K562 (cell line): ENCODE measurements at regions not wholly inside any gene's neighbourhood (a gene's known extent, or its start where the extent isn't known, plus 50 kb on each side); places are given as distances from the start of the nearest gene placed in this dataset.
"Not testable (repeated sequence)": the region's sequence is repeated elsewhere in the genome, so short reads cannot be mapped to it uniquely, and the experiment has no call there.

Experiments
- ATAC-seq: fragments of 200-7000 bp; cut with Tn5 transposase; 3 replicates; pipeline ENCODE4 v1.9.1; 2020; ENCODE audit warnings: moderate library complexity
- BruUV-seq: library from RNA; stranded (reverse); fragments of 400-500 nt; replicated peaks from 2 replicates; lab custom pipeline; 2021; lab: Mats Ljungman, UMichigan
- CTCF ChIA-PET: fragments of 300-600 bp; formaldehyde crosslinking; extraction: SDS; loops from one replicate; lab custom pipeline; 2021; ENCODE audit warnings: low intra/inter-chr PET ratio; lab: Yijun Ruan, JAX
- POLR2A ChIA-PET: fragments of 300-600, 350-650 bp; sonication (Branson Sonifier 250); formaldehyde crosslinking; extraction: SDS; loops from one replicate; lab custom pipeline; 2021; ENCODE audit warnings: antibody characterized with exemption, inconsistent platforms; lab: Yijun Ruan, JAX
- DNase-seq, 4 experiments: peaks; one replicate each; pipeline versions ENCODE4 v3.0.0 to v3.0.0-alpha.2; 2011 to 2018; ENCODE audit warnings: low spot score in 3 of 4, mixed read lengths in 3 of 4; ENCODE audit errors: extremely low read depth in 1 of 4
- FAIRE-seq: peaks from 2 replicates; lab custom pipeline; 2011; peaks lifted over from hg19 to GRCh38; lab: Jason Lieb, UNC
- H2AFZ ChIP-seq: 2 replicates; pipeline ENCODE4 v1.6.0; 2011; ENCODE audit warnings: low read depth, low read length, control low read depth, inconsistent platforms
- H3K27ac ChIP-seq: fragments of 200-600 bp; 3 replicates; pipeline ENCODE4 v1.8.0; 2011; ENCODE audit warnings: low read depth, mild to moderate bottlenecking, control low read depth, inconsistent platforms, low read length, moderate library complexity, mixed read lengths; ENCODE audit errors: extremely low read depth
- H3K27me3 ChIP-seq, 2 experiments: fragments of 300-600 bp in 1 of 2; 2 replicates in 1 of 2; 3 replicates in 1 of 2; pipeline versions ENCODE4 v1.6.0 to v1.8.0; 2011; ENCODE audit warnings: inconsistent platforms in 2 of 2, low read length in 2 of 2, mild to moderate bottlenecking in 1 of 2, mixed read lengths in 1 of 2, moderate library complexity in 1 of 2; ENCODE audit not compliant: control insufficient read depth in 2 of 2, insufficient read depth in 2 of 2
- H3K36me3 ChIP-seq: fragments of 300-600 bp; 3 replicates; pipeline ENCODE4 v1.8.0; 2011; ENCODE audit warnings: mild to moderate bottlenecking, low read length, inconsistent platforms; ENCODE audit not compliant: control insufficient read depth, insufficient read depth
- H3K4me1 ChIP-seq, 2 experiments: fragments of 200-600 bp in 1 of 2; replicated peaks in 1 of 2; 2 replicates in 1 of 2; 3 replicates in 1 of 2; pipeline versions ENCODE4 v1.5.1 to v1.8.0; 2011; ENCODE audit warnings: inconsistent platforms in 2 of 2, low read length in 2 of 2, mild to moderate bottlenecking in 1 of 2, mixed read lengths in 1 of 2, moderate library complexity in 1 of 2; ENCODE audit not compliant: control insufficient read depth in 2 of 2, insufficient read depth in 2 of 2
- H3K4me2 ChIP-seq: 2 replicates; pipeline ENCODE4 v1.6.1; 2011; ENCODE audit warnings: low read length, control low read depth, inconsistent platforms, mixed read lengths; ENCODE audit not compliant: insufficient read depth
- H3K4me3 ChIP-seq: fragments of 200-600 bp; sonication (generic), shearing (Covaris generic); 2 replicates; pipeline ENCODE4 v1.5.1; 2016; ENCODE audit warnings: control low read depth, inconsistent platforms
- H3K79me2 ChIP-seq: fragments of 200-600 bp; 3 replicates; pipeline ENCODE4 v1.8.0; 2011; ENCODE audit warnings: low read length, inconsistent platforms; ENCODE audit not compliant: control insufficient read depth, insufficient read depth
- H3K9ac ChIP-seq, 2 experiments: 2 replicates each; pipeline versions ENCODE4 v1.6.0 to v1.6.1; 2011; ENCODE audit warnings: low read depth in 2 of 2, low read length in 2 of 2, control low read depth in 1 of 2, inconsistent platforms in 1 of 2, mild to moderate bottlenecking in 1 of 2, mixed read lengths in 1 of 2; ENCODE audit not compliant: insufficient read depth in 1 of 2
- H3K9me1 ChIP-seq: one replicate; pipeline ENCODE4 v1.6.0; 2011; ENCODE audit warnings: inconsistent platforms, mild to moderate bottlenecking, low read length, moderate library complexity; ENCODE audit not compliant: control insufficient read depth, insufficient read depth
- H3K9me3 ChIP-seq: replicated peaks from 2 replicates; pipeline ENCODE4 v1.5.1; 2011; ENCODE audit warnings: low read depth, low read length, inconsistent platforms; ENCODE audit not compliant: control insufficient read depth, insufficient read depth
- H4K20me1 ChIP-seq: replicated peaks from 2 replicates; pipeline ENCODE4 v1.6.1; 2011; ENCODE audit warnings: low read length, inconsistent platforms, mixed read lengths; ENCODE audit not compliant: control insufficient read depth, insufficient read depth
- TBP ChIP-seq: optimal IDR thresholded peaks from 2 replicates; pipeline ENCODE3; 2011; ENCODE audit warnings: low read depth, low read length, improper control_type of control experiment
- THRA ChIP-seq: fragments of 450-650 bp; IDR thresholded peaks from 2 replicates; pipeline ENCODE4 v1.6.1; 2017; ENCODE audit warnings: mild to moderate bottlenecking, moderate library complexity
- ZFP30 ChIP-seq: fragments of 250-450 bp; sonication (Bioruptor Pico); IDR thresholded peaks from 2 replicates; pipeline ENCODE4 v1.8.0; 2022; ENCODE audit warnings: moderate library complexity, mild to moderate bottlenecking, inconsistent platforms, borderline replicate concordance
- WGBS: fragments of 100-300 bp; shearing (Covaris generic); methylation state at CpG from one replicate; pipeline ENCODE4 v1.1.6; 2016; ENCODE audit warnings: low coverage, mixed read lengths; ENCODE audit not compliant: insufficient coverage; ENCODE audit errors: missing lambda C conversion rate; 5-methylcytosine and 5-hydroxymethylcytosine counted together
- in situ Hi-C: fragments of 300-500 bp; cut with MboI; formaldehyde crosslinking; loops from 4 replicates; pipeline ENCODE4 v1.15.0; 2018; ENCODE audit warnings: inconsistent platforms, mixed read lengths
- intact Hi-C: fragments of 100-400 bp; cut with micrococcal nuclease; formaldehyde crosslinking; loops from 2 replicates; pipeline ENCODE4 v1.14.2; 2022
- TF ChIP-seq, protein P1 (sequence below): sonication (generic); formaldehyde crosslinking; IDR thresholded peaks from 2 replicates; pipeline ENCODE4 v1.8.0; 2022; ENCODE audit warnings: missing genetic modification reagents, mild to moderate bottlenecking, borderline replicate concordance

DNA sequence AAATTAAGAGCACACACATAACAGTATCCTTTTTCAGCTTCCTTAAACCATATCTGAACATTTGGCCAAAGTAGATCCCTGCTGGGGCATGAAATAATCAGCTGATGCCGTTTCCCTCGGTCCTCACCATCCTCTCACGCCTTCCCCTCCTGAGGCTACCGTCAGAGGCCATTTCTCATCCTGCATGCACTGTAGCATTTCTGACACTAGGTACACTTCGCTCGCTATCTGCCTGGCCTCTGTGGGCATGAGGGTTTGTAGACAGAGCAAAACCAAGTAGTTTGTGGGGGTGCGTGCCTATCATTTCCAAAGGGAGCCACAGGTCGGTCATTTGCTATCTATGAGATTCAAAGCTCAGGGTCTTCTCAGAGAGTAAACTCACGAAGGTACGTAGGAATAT lies 131.9 kb downstream of the BOD1 start:
- POLR2A ChIA-PET, result interaction anchor here (0.6 to 0.8 kb wide), 3 partner anchors 29 to 346 kb away, joined by 3 to 4 read pairs (median 3); no protein-coding TSS in a partner anchor
- Histone ChIP-seq H3K9me1 (no peaks in the 10 kb centered on the region), H3K9me3 (no peaks in the 10 kb centered on the region), H3K36me3 (no peaks in the 10 kb centered on the region), H3K27ac (no peak overlapping the region), H3K4me3 (no peak overlapping the region), H4K20me1 (no peaks in the 10 kb centered on the region), H3K4me2 (no peak overlapping the region), H3K9ac (no peak overlapping the region), H3K79me2 (no peaks in the 10 kb centered on the region), H2AFZ (no peak overlapping the region), H3K4me1 (no peaks in the 10 kb centered on the region), H3K27me3 (peaks cover 16 to 43% of the 10 kb centered on the region in 2 experiments; a peak in 4 of 5 replicates)
- TF ChIP-seq, protein P1, sequence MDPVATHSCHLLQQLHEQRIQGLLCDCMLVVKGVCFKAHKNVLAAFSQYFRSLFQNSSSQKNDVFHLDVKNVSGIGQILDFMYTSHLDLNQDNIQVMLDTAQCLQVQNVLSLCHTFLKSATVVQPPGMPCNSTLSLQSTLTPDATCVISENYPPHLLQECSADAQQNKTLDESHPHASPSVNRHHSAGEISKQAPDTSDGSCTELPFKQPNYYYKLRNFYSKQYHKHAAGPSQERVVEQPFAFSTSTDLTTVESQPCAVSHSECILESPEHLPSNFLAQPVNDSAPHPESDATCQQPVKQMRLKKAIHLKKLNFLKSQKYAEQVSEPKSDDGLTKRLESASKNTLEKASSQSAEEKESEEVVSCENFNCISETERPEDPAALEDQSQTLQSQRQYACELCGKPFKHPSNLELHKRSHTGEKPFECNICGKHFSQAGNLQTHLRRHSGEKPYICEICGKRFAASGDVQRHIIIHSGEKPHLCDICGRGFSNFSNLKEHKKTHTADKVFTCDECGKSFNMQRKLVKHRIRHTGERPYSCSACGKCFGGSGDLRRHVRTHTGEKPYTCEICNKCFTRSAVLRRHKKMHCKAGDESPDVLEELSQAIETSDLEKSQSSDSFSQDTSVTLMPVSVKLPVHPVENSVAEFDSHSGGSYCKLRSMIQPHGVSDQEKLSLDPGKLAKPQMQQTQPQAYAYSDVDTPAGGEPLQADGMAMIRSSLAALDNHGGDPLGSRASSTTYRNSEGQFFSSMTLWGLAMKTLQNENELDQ (CRISPR knock-in tag), result no peak
- TF ChIP-seq THRA (no peak), TBP (no peak), ZFP30 (CRISPR knock-in tag) (no peak)
- CTCF ChIA-PET, result no interaction called here
- intact Hi-C loops, result no loop called here
- under 1% methylated on average over 10 of the region's 10 CpGs for WGBS
- in situ Hi-C loops, result no loop called here
- no TSS peak for BruUV-seq
- ATAC-seq (no peak), FAIRE-seq (no peak), DNase-seq (no peak)

DNA sequence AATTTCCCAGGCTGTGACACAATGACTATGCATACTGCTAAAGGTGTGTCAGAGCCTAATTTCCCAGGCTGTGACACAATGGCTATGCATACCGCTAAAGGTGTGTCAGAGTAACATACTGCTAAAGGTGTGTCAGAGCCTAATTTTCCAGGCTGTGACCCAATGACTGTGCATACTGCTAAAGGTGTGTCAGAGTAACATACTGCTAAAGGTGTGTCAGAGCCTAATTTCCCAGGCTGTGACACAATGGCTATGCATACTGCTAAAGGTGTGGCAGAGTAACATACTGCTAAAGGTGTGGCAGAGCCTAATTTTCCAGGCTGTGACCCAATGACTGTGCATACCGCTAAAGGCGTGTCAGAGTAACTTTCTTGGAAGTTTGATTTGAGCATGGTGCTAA lies 132.9 kb downstream of the BOD1 start:
- not testable (repeated sequence) for BruUV-seq, FAIRE-seq
- WGBS, result 4% methylated on average over 3 of the region's 3 CpGs

More for the DNA sequence above, 132.9 kb downstream of the BOD1 start:
- H3K27ac ChIP-seq, H3K9me3 ChIP-seq, H4K20me1 ChIP-seq, H3K9ac ChIP-seq, intact Hi-C loops, ATAC-seq, H3K9me1 ChIP-seq, H3K36me3 ChIP-seq, H3K4me1 ChIP-seq, DNase-seq, CTCF ChIA-PET, H3K79me2 ChIP-seq, in situ Hi-C loops, H3K4me3 ChIP-seq, H2AFZ ChIP-seq, H3K4me2 ChIP-seq: not testable (repeated sequence)
- POLR2A ChIA-PET, result interaction anchor here (0.6 kb wide), 1 partner anchor 711 kb away, joined by 3 read pairs; no protein-coding TSS in a partner anchor
- H3K27me3 ChIP-seq, result peaks cover 21 to 47% of the 10 kb centered on the region in 2 experiments; a peak in 4 of 5 replicates
